ENCODE measurements at regions not wholly inside any gene's neighbourhood (a gene's known extent, or its start where the extent isn't known, plus 50 kb on each side); places are given as distances from the start of the nearest gene placed in this dataset.

DNA sequence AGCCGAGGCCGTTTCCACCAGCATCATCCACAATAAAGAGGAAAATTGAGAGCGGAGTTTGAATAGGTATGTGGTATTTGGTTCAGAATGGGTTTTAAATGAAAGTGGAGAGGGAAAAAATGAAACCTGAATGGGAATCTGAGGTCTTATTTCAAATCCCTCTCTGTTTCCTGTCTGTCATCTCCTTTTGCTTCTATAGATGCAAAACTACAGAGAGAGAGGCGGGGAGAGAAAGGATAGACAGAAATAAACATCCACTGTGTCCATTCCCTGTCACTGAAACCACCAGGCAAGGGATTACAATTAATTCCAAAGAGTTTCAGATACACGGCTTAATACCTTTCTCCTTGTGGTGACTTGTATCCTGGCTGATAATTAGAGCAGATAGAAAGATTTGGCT lies 102.3 kb downstream of the DAD1 start:
- WGBS (ENCODE audit: low lambda C conversion rate): 28% methylated on average over 5 of the region's 5 CpGs
- no TSS peak for BruUV-seq (replicated peaks)
- Histone ChIP-seq H3K9me3 (ENCODE audit: low read length) (no peaks in the 10 kb centered on the region), H3K79me2 (ENCODE audit: insufficient read depth, low read length) (no peaks in the 10 kb centered on the region), H3K27me3 (ENCODE audit: control insufficient read depth in 1 of 2, insufficient read depth in 2 of 2, low read length in 2 of 2) (peaks cover 0 to 51% of the 10 kb centered on the region in 2 experiments; a peak in 3 of 5 replicates), H3K36me3 (replicated peaks in 1 of 2; ENCODE audit: control insufficient read depth in 1 of 2, insufficient read depth in 2 of 2, low read length in 2 of 2) (no peaks in the 10 kb centered on the region), H2AFZ (ENCODE audit: low read length) (no peak overlapping the region), H3K27ac (ENCODE audit: extremely low read length, insufficient read depth, low read length) (no peak overlapping the region), H3K9ac (ENCODE audit: insufficient read depth, low read depth, low read length) (no peak overlapping the region), H3K4me2 (ENCODE audit: low read depth, low read length) (no peak overlapping the region), H3K4me3 (replicated peaks in 1 of 3; ENCODE audit: insufficient read depth in 1 of 3, low read depth in 2 of 3, low read length in 3 of 3) (no peak overlapping the region), H4K20me1 (ENCODE audit: insufficient read depth, low read length) (no peaks in the 10 kb centered on the region), H3K4me1 (ENCODE audit: insufficient read depth, low read length) (no peaks in the 10 kb centered on the region)
- no peak for DNase-seq (ENCODE audit: low spot score)
- ChIA-PET CTCF (ENCODE audit: low intra/inter-chr PET ratio, low total read pairs) (no interaction called here), POLR2A (no interaction called here)
- no peak for FAIRE-seq
- in situ Hi-C loops (cut with HindIII; ENCODE audit: extremely low pct_ligation_motif_present, low pct_unique_long_range_greater_than_20kb): no loop called here
- intact Hi-C loops (cut with micrococcal nuclease; ENCODE audit: unreplicated experiment): no loop called here
- no peak for ATAC-seq
- TF ChIP-seq NFE2L1 (CRISPR knock-in tag; IDR thresholded peaks at IDR 0.05; ENCODE audit: borderline replicate concordance) (no peak), TFDP1 (CRISPR knock-in tag; IDR thresholded peaks at IDR 0.05; ENCODE audit: borderline replicate concordance) (no peak), HDAC1 (CRISPR knock-in tag; IDR thresholded peaks at IDR 0.05) (no peak), ZXDC (CRISPR knock-in tag; IDR thresholded peaks at IDR 0.05) (no peak), RBM22 (optimal IDR thresholded peaks at IDR 0.05; ENCODE audit: low read length) (no peak), USF2 (IDR thresholded peaks at IDR 0.05; ENCODE audit: low read depth, low read length) (no peak), USF2 (CRISPR knock-in tag; IDR thresholded peaks at IDR 0.05; ENCODE audit: borderline replicate concordance) (no peak), UBTF (CRISPR knock-in tag; IDR thresholded peaks at IDR 0.05) (no peak), ZNF10 (CRISPR knock-in tag; IDR thresholded peaks at IDR 0.05; ENCODE audit: borderline replicate concordance, low read depth) (no peak)
- TF ChIP-seq, protein P1, sequence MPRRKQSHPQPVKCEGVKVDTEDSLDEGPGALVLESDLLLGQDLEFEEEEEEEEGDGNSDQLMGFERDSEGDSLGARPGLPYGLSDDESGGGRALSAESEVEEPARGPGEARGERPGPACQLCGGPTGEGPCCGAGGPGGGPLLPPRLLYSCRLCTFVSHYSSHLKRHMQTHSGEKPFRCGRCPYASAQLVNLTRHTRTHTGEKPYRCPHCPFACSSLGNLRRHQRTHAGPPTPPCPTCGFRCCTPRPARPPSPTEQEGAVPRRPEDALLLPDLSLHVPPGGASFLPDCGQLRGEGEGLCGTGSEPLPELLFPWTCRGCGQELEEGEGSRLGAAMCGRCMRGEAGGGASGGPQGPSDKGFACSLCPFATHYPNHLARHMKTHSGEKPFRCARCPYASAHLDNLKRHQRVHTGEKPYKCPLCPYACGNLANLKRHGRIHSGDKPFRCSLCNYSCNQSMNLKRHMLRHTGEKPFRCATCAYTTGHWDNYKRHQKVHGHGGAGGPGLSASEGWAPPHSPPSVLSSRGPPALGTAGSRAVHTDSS (CRISPR knock-in tag; conservative IDR thresholded peaks at IDR 0.05): no peak
- TF ChIP-seq, protein P2, sequence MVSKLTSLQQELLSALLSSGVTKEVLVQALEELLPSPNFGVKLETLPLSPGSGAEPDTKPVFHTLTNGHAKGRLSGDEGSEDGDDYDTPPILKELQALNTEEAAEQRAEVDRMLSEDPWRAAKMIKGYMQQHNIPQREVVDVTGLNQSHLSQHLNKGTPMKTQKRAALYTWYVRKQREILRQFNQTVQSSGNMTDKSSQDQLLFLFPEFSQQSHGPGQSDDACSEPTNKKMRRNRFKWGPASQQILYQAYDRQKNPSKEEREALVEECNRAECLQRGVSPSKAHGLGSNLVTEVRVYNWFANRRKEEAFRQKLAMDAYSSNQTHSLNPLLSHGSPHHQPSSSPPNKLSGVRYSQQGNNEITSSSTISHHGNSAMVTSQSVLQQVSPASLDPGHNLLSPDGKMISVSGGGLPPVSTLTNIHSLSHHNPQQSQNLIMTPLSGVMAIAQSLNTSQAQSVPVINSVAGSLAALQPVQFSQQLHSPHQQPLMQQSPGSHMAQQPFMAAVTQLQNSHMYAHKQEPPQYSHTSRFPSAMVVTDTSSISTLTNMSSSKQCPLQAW (CRISPR knock-in tag; IDR thresholded peaks at IDR 0.05): no peak

All from HepG2 (cell line).